GM12878 (cell line): ENCODE measurements at regions not wholly inside any gene's neighbourhood (a gene's known extent, or its start where the extent isn't known, plus 50 kb on each side); places are given as distances from the start of the nearest gene placed in this dataset.
"Not testable (repeated sequence)": the region's sequence is repeated elsewhere in the genome, so short reads cannot be mapped to it uniquely, and the experiment has no call there.

Source experiments
- ATAC-seq: fragments of 200-7000 bp; cut with Tn5 transposase; 3 replicates; pipeline ENCODE4 v1.9.1; 2020; ENCODE audit warnings: mild to moderate bottlenecking, moderate library complexity
- BruUV-seq: library from RNA; stranded (reverse); fragments of 400-500 nt; replicated peaks from 2 replicates; lab custom pipeline; 2021; lab: Mats Ljungman, UMichigan
- CTCF ChIA-PET: fragments of 300-600 bp; sonication (Branson Sonifier 250); formaldehyde crosslinking; extraction: SDS; loops from one replicate; lab custom pipeline; 2021; ENCODE audit warnings: inconsistent platforms; lab: Yijun Ruan, JAX
- POLR2A ChIA-PET: fragments of 350-600 bp; formaldehyde crosslinking; extraction: SDS; loops from one replicate; lab custom pipeline; 2021; ENCODE audit warnings: inconsistent platforms; lab: Charles Lee
- RAD21 ChIA-PET: fragments of 300-600 bp; sonication (Branson Sonifier 250); formaldehyde crosslinking; loops from one replicate; lab custom pipeline; 2023; ENCODE audit warnings: antibody characterized with exemption; ENCODE audit not compliant: unreplicated experiment; lab: Charles Lee
- SMC1A ChIA-PET: fragments of 300-600 bp; sonication (Branson Sonifier 250); formaldehyde crosslinking; loops from one replicate; lab custom pipeline; 2023; ENCODE audit not compliant: unreplicated experiment, uncharacterized antibody; lab: Charles Lee
- DNase-seq: peaks from one replicate; pipeline ENCODE4 v3.0.0-alpha.2; 2011; ENCODE audit warnings: low read depth, low spot score
- FAIRE-seq: peaks from 3 replicates; lab custom pipeline; 2011; peaks lifted over from hg19 to GRCh38; lab: Jason Lieb, UNC
- H2AFZ ChIP-seq: 2 replicates; pipeline ENCODE4 v1.6.0; 2011; ENCODE audit warnings: low read depth, low read length, control low read depth; ENCODE audit not compliant: control insufficient read depth
- H3K27ac ChIP-seq: 2 replicates; pipeline ENCODE4 v1.5.1; 2011; ENCODE audit warnings: control low read depth; ENCODE audit not compliant: control insufficient read depth, insufficient read depth
- H3K27me3 ChIP-seq, 2 experiments: replicated peaks in 1 of 2; 2 replicates each; pipeline versions ENCODE4 v1.6.0 to v1.6.1; 2011; ENCODE audit warnings: low read length in 1 of 2; ENCODE audit not compliant: control insufficient read depth in 2 of 2, insufficient read depth in 2 of 2
- H3K36me3 ChIP-seq, 2 experiments: 2 replicates each; pipeline ENCODE4 v1.5.1; 2011; ENCODE audit warnings: low read length in 1 of 2; ENCODE audit not compliant: control insufficient read depth in 2 of 2, insufficient read depth in 2 of 2
- H3K4me1 ChIP-seq: 2 replicates; pipeline ENCODE4 v1.6.1; 2011; ENCODE audit warnings: mild to moderate bottlenecking, low read length, moderate library complexity, mixed read lengths; ENCODE audit not compliant: control insufficient read depth, insufficient read depth
- H3K4me2 ChIP-seq: 2 replicates; pipeline ENCODE4 v1.6.0; 2011; ENCODE audit warnings: control low read depth; ENCODE audit not compliant: control insufficient read depth, insufficient read depth
- H3K4me3 ChIP-seq: fragments of 200-600 bp; sonication (generic); 2 replicates; pipeline ENCODE4 v1.5.1; 2016
- H3K79me2 ChIP-seq: 2 replicates; pipeline ENCODE4 v1.6.0; 2011; ENCODE audit warnings: low read length; ENCODE audit not compliant: control insufficient read depth, insufficient read depth
- H3K9ac ChIP-seq: 2 replicates; pipeline ENCODE4 v1.8.0; 2011; ENCODE audit warnings: low read length, control low read depth, mixed read lengths; ENCODE audit not compliant: control insufficient read depth, insufficient read depth
- H3K9me3 ChIP-seq: replicated peaks from 3 replicates; pipeline ENCODE4 v1.5.1; 2011; ENCODE audit warnings: mild to moderate bottlenecking, low read length; ENCODE audit not compliant: control insufficient read depth, insufficient read depth
- H4K20me1 ChIP-seq: 2 replicates; pipeline ENCODE4 v1.6.0; 2011; ENCODE audit not compliant: control insufficient read depth, insufficient read depth
- WGBS: methylation state at CpG from one replicate; pipeline ENCODE4 v1.1.6; 2016; ENCODE audit warnings: low lambda C conversion rate; ENCODE audit not compliant: insufficient replicate concordance, insufficient coverage; ENCODE audit errors: missing lambda C conversion rate; 5-methylcytosine and 5-hydroxymethylcytosine counted together
- in situ Hi-C: fragments of 300-500 bp; cut with MboI; formaldehyde crosslinking; loops from 9 replicates; pipeline ENCODE4 v1.14.3; 2018; ENCODE audit warnings: mixed read lengths
- intact Hi-C: fragments of 100-400 bp; cut with micrococcal nuclease; formaldehyde crosslinking; loops from one replicate; pipeline ENCODE4 v1.14.2; 2022; ENCODE audit not compliant: unreplicated experiment

DNA sequence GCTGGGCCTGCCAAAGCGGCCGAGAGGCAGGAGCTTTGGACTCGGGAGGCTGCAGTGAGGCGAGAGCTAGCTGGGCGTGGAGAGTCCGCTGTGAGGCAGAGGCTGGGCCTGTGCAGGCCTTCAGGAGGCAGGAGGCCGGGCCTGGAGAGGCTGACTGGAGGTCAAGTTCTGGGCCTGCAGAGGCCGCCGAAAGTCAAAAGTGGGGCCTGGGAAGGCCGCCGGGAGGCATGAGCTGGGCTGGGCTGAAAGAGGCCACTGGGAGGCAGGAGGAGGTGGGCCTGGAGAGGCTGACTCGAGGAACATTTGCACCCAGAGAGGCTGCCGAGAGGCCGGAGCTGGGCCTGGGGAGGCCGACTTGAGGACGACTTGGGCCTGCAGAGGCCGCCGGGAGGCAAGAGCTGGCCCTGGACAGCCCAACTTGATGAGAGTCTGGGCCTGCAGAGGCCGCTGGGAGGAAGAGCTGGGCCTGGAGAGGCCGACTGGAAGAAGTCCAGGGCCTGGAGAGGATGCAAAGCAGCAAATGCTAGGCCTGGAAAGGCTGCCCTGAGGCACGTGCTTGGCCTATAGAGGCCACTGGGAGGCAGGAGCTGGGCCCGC, 72.7 kb upstream of the COBL start:
- in situ Hi-C loops, H3K4me1 ChIP-seq, H3K36me3 ChIP-seq, SMC1A ChIA-PET, H3K4me3 ChIP-seq, ATAC-seq, FAIRE-seq, H3K27me3 ChIP-seq, DNase-seq, H3K4me2 ChIP-seq, H3K9ac ChIP-seq, RAD21 ChIA-PET, H3K9me3 ChIP-seq, CTCF ChIA-PET, H4K20me1 ChIP-seq, BruUV-seq, POLR2A ChIA-PET, H2AFZ ChIP-seq, intact Hi-C loops, H3K27ac ChIP-seq, H3K79me2 ChIP-seq: not testable (repeated sequence)
- 50% methylated on average over 22 of the region's 22 CpGs for WGBS

DNA sequence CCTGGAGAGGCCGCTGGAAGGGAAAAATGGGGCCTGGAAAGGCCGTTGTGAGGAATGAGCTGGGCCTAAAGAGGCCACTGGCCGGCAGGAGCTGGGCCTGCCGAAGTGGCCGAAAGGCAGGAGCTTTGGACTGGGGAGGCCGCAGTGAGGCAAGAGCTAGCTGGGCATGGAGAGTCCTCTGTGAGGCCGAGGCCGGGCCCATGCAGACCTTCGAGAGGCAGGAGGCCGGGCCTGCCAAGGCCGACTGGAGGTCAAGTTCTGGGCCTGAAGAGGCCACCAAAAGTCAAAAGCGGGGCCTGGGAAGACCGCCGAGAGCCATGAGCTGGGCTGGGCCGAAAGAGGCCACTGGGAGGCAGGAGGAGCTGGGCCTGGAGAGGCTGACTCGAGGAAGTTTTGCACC, 71.6 kb upstream of the COBL start:
- H3K4me1 ChIP-seq, H3K4me2 ChIP-seq, SMC1A ChIA-PET, DNase-seq, H3K79me2 ChIP-seq, POLR2A ChIA-PET, H3K27ac ChIP-seq, H4K20me1 ChIP-seq, in situ Hi-C loops, BruUV-seq, H3K4me3 ChIP-seq, H3K27me3 ChIP-seq, RAD21 ChIA-PET, CTCF ChIA-PET, H2AFZ ChIP-seq, H3K36me3 ChIP-seq, H3K9ac ChIP-seq, H3K9me3 ChIP-seq, intact Hi-C loops, ATAC-seq, FAIRE-seq: not testable (repeated sequence)
- WGBS: 89% methylated on average over 11 of the region's 16 CpGs

DNA sequence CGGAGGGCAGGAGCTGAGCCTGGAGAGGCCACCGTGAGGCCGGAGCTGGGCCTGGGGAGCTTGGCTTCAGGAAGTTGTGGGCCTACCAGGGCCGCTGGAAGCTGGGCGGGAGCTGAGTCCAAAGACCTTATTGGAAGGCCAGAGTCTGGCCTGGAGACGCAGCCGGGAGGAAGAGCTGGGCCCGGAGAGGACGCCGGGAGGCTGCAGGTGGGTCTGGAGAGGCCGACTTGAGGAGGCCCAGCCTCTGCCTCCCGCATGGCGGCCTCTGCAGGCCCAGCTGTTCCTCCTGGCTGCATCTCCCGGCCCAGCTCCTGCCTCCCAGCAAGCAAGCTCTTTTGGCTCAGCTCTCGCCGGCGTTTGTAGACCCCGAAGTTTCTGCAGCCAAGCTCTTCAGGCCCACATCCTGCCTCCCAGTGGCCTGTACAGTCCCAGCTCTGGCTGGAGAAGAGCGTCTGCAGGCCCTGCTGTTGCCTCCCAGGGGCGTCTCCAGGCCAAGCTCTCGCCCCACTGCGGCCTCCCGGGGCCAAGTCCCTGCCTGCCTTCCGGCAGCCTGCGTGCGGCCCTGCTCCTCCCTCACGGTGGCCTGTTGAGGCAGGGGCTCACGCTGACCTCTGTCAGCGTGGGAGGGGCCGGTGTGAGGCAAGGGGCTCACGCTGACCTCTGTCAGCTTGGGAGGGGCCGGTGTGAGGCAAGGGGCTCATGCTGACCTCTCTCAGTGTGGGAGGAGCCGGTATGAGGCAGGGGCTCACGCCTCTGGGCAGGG, 70.4 kb upstream of the COBL start:
- H3K9ac ChIP-seq, H3K79me2 ChIP-seq, H3K27ac ChIP-seq, CTCF ChIA-PET, H3K4me3 ChIP-seq, H3K4me1 ChIP-seq, H2AFZ ChIP-seq, H3K36me3 ChIP-seq, BruUV-seq, FAIRE-seq, intact Hi-C loops, RAD21 ChIA-PET, H3K27me3 ChIP-seq, H3K4me2 ChIP-seq, SMC1A ChIA-PET, POLR2A ChIA-PET, H4K20me1 ChIP-seq, ATAC-seq, DNase-seq, H3K9me3 ChIP-seq, in situ Hi-C loops: not testable (repeated sequence)
- 63% methylated on average over 32 of the region's 34 CpGs for WGBS

DNA sequence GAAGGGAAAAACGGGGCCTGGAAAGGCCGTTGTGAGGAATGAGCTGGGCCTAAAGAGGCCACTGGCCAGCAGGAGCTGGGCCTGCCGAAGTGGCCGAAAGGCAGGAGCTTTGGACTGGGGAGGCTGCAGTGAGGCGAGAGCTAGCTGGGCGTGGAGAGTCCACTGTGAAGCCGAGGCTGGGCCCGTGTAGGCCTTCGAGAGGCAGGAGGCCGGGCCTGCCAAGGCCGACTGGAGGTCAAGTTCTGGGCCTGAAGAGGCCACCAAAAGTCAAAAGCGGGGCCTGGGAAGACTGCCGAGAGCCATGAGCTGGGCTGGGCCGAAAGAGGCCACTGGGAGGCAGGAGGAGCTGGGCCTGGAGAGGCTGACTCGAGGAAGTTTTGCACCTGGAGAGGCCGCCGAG, 69.6 kb upstream of the COBL start:
- BruUV-seq, RAD21 ChIA-PET, H3K4me3 ChIP-seq, DNase-seq, in situ Hi-C loops, H3K9ac ChIP-seq, SMC1A ChIA-PET, H3K79me2 ChIP-seq, FAIRE-seq, ATAC-seq, H3K36me3 ChIP-seq, H4K20me1 ChIP-seq, POLR2A ChIA-PET, H3K4me2 ChIP-seq, H3K9me3 ChIP-seq, H3K27ac ChIP-seq, CTCF ChIA-PET, H2AFZ ChIP-seq, H3K27me3 ChIP-seq, intact Hi-C loops, H3K4me1 ChIP-seq: not testable (repeated sequence)
- 40% methylated on average over 12 of the region's 17 CpGs for WGBS
